ENCODE measurements at regions not wholly inside any gene's neighbourhood (a gene's known extent, or its start where the extent isn't known, plus 50 kb on each side); places are given as distances from the start of the nearest gene placed in this dataset.

GRCh38 chr6:166677941-166678340 lies 50.9 kb upstream of the RPS6KA2 start:
- no peak overlapping the region for H3K4me3 Mint-ChIP-seq
- H3K27me3 ChIP-seq (ENCODE audit: insufficient read depth, low read length): no peaks in the 10 kb centered on the region
- H3K27me3 Mint-ChIP-seq (ENCODE audit: low read depth): no peaks in the 10 kb centered on the region; the same call in 1 of the 2 replicates
- no peak for DNase-seq
- H2BK120ac ChIP-seq (ENCODE audit: low read depth, low read length, poor library complexity, severe bottlenecking): no peak overlapping the region
- no CpG with 5 or more reads among the region's 6 CpGs for WGBS (ENCODE audit: extremely low coverage, insufficient read length, low lambda C conversion rate)
- H3K4me2 ChIP-seq (ENCODE audit: insufficient read depth, insufficient read length, low read length): no peak overlapping the region
- H3K18ac ChIP-seq (ENCODE audit: insufficient read length, low read depth, low read length): no peak overlapping the region
- H2BK12ac ChIP-seq (ENCODE audit: insufficient read length, low read depth, low read length): no peak overlapping the region
- TF ChIP-seq CTCF (conservative IDR thresholded peaks at IDR 0.05): no peak
- H3K4me1 ChIP-seq (ENCODE audit: insufficient read depth, low read length): no peaks in the 10 kb centered on the region; the same call in 1 of the 2 replicates
- no peak overlapping the region for H4K5ac ChIP-seq (ENCODE audit: insufficient read length, low read depth, low read length)
- H3K36me3 Mint-ChIP-seq (ENCODE audit: insufficient read depth in 1 of 3, low read depth in 3 of 3): peaks cover 0 to 7% (median 4%) of the 10 kb centered on the region in 3 experiments; a peak in 3 of 7 replicates
- no peak overlapping the region for H3K14ac ChIP-seq (ENCODE audit: insufficient read depth, low read length)
- H3K9me3 ChIP-seq (ENCODE audit: control insufficient read depth, low read depth, low read length): no peaks in the 10 kb centered on the region
- H2BK5ac ChIP-seq (ENCODE audit: insufficient read length, low read length): no peak overlapping the region
- no peak overlapping the region for H3T11ph ChIP-seq (ENCODE audit: low read length)
- no peaks in the 10 kb centered on the region for H3K79me2 ChIP-seq (ENCODE audit: insufficient read depth, low read length)
- no peaks in the 10 kb centered on the region for H3K23me2 ChIP-seq (ENCODE audit: insufficient read length, low read depth, low read length, poor library complexity, severe bottlenecking)
- no peak overlapping the region for H3K56ac ChIP-seq (ENCODE audit: insufficient read length, low read depth, low read length)
- no peaks in the 10 kb centered on the region for H3K79me1 ChIP-seq (ENCODE audit: insufficient read depth, low read depth, low read length, poor library complexity, severe bottlenecking)
- H4K91ac ChIP-seq (ENCODE audit: insufficient read length, low read depth, low read length): no peak overlapping the region
- no peak overlapping the region for H4K8ac ChIP-seq (replicated peaks; ENCODE audit: insufficient read length, low read depth, low read length)
- no peak overlapping the region for H3K4ac ChIP-seq (ENCODE audit: low read depth, low read length)
- no peak overlapping the region for H2BK20ac ChIP-seq (ENCODE audit: low read depth, low read length, poor library complexity, severe bottlenecking)
- H4K20me1 ChIP-seq (ENCODE audit: control insufficient read depth, insufficient read depth, insufficient read length): no peaks in the 10 kb centered on the region
- H2AK5ac ChIP-seq (ENCODE audit: insufficient read length, low read length): no peak overlapping the region
- H3K4me1 Mint-ChIP-seq: no peaks in the 10 kb centered on the region
- H3K9me3 Mint-ChIP-seq: peaks cover 5 to 6% of the 10 kb centered on the region in 2 experiments; a peak in 4 of 5 replicates
- H2AFZ ChIP-seq (ENCODE audit: low read length): no peak overlapping the region
- H3K23ac ChIP-seq (ENCODE audit: insufficient read length, low read depth, low read length): no peak overlapping the region
- H3K27ac ChIP-seq (ENCODE audit: insufficient read length, low read depth, low read length): no peak overlapping the region
- H3K27ac Mint-ChIP-seq: no peak overlapping the region
- no peak overlapping the region for H2BK15ac ChIP-seq (ENCODE audit: low read depth, low read length)
- no peak overlapping the region for H3K9ac ChIP-seq (ENCODE audit: extremely low read depth, insufficient read length, low read length)

All from H9 (cell line).